Stimulated activated CD4-positive, alpha-beta T cell treated with anti-CD3 and anti-CD28 coated beads, Interleukin-2, amount 100 ng/mL, for 24 hours (primary cell): ENCODE measurements at regions not wholly inside any gene's neighbourhood (a gene's known extent, or its start where the extent isn't known, plus 50 kb on each side); places are given as distances from the start of the nearest gene placed in this dataset.
A peak's percentile ranks its signal among the peaks of the same experiment; 100 is the strongest.
"Not testable (repeated sequence)": the region's sequence is repeated elsewhere in the genome, so short reads cannot be mapped to it uniquely, and the experiment has no call there.

ENCODE experiments used
- DNase-seq, 2 donors: peaks; one replicate each; pipeline ENCODE4 v3.0.0-alpha.2; 2020

DNA sequence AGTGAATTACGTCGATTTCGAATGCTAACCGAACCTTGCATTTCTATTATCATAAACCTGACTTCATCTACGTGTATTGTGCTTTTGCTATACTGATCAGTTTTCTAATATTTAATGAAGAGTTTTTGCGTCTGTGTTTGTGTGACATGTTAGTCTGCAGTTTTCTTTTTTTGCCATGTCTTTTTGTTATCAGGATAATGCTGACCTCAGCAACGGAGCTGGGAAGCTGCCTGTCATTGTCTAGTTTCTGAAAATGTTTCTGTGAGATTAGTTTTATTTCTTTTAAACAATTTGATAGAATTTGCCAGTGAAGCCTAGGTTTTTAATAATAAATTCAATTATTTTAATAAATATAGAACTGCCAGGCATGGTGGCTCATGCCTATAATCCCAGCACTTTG lies 139.3 kb downstream of the LAT start:
- not testable (repeated sequence) for DNase-seq

DNA sequence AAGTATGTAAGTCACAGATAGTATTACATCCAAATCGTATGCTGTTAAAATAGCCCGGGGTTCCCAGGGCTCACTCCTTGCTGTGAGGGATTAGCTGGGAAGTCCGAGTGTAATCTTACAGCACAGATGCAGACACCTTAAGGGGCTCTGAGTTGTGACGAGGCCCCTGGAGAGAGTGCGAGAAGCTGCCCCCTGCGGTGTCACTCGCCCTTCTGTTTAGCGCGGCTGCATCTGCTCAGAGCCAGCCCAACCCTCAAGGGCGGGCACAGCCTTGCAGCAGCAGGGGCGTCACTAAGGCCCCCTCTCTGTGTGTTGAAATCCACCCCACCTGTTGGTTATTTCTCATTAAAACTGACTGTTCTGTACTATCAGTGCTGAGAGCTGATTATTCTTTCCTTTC lies 135.8 kb downstream of the LAT start:
- DNase-seq, result not testable (repeated sequence)

DNA sequence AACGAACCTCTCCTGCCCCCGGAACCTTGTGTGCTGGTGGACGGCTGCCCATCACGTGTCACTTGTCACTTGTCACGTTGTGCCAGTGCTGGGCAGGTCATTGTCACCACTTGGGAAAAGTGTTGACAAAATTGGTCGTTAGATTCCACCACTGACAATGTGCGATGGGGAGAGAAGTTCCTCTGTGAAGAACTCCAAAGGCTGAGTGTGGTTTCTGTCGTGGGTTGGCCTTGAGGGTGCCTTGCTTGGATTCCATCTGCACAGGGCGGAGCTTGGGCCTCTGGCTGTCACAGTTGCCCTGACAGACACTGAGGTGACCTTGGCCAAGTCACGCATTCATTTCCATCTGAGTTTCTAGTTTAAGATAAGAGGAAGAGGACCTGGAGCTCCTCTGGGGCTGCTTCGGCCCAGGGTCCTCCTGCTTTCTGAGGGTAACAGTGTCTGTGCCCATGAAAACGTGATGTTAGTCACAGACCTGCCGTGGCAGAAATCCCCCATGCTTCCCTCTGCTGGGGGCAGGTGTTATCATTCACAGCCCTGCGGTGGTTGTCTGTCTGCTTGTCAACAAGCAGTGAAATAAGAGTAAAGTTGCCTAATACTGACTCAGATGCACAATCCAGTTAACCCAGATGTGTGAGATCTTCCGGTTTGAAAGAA lies 133.6 kb downstream of the LAT start:
- not testable (repeated sequence) for DNase-seq

DNA sequence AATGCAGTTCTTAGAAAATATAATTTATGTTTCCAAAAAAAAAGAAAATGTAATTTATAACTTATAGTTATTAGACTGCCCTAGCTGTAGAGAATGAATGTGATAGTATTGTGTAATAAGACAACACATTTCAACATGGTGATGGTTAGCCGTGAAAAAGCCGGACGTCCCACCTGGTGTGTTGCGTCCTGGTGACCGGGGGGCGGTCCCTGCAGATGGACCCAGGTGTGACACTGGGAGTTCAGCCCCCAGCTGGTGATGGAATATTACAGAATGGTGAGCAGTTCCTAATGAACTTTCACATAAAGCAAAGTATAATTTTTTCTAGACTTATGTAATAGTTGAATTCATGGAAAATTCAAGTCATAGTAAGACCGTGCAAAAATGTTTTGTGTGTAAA lies 132.8 kb downstream of the LAT start:
- DNase-seq, result no peak

DNA sequence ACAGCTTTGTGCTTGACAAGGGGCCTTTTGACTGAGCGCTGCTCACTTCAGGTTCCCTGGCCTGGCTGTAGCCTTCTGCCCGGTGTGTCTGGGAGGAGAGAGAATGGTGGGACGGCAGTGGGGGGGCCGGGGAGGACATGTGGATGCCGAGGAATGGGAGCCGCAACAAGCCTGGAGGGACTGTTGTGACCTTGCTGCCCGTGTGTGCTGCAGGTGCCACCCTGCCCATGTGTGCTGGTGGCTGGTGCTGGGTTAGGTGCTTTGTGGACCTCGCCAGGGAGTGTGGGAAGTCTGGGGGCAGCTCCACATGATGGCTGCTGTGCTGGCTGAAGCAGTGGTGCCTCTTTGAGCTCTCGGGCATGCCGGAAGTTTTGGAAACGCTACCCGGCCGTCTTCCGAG lies 132.1 kb downstream of the LAT start:
- DNase-seq, result no peak

DNA sequence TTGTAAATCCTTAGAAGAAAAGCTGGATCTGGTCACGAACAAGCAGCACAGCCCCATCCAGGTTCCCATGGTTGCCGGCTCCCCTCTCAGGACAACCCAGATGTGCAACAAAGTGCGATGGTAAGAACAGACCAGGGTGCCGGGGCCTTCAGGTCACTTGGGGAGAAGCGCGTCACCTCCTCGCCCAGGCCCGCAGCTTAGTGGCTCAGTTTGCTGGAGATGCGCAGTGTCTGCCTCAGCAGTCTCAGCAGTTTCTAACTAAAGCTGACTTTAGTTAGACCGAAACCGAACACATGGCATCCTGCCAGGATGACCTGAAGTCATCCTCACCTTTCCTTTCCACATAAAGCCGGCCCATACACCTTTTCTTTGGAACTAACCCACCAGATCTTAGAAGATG lies 131.4 kb downstream of the LAT start:
- DNase-seq, result not testable (repeated sequence)

DNA sequence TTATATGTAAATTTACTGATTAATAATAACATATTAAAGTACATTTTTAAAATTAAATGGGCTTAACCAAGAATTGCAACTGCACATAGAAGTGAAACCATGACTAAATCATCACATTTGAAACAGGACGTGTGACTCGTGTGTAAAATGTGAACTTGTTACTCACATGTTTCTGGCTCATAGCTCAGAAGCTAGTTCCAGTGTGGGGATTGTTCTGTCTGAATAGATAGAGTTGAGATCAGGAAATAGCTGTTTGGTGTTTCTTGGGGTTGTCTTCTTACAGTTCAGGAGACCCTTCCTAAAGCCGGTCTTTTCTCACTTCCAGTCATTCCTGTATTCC lies 130.9 kb downstream of the LAT start:
- DNase-seq, result not testable (repeated sequence)

DNA sequence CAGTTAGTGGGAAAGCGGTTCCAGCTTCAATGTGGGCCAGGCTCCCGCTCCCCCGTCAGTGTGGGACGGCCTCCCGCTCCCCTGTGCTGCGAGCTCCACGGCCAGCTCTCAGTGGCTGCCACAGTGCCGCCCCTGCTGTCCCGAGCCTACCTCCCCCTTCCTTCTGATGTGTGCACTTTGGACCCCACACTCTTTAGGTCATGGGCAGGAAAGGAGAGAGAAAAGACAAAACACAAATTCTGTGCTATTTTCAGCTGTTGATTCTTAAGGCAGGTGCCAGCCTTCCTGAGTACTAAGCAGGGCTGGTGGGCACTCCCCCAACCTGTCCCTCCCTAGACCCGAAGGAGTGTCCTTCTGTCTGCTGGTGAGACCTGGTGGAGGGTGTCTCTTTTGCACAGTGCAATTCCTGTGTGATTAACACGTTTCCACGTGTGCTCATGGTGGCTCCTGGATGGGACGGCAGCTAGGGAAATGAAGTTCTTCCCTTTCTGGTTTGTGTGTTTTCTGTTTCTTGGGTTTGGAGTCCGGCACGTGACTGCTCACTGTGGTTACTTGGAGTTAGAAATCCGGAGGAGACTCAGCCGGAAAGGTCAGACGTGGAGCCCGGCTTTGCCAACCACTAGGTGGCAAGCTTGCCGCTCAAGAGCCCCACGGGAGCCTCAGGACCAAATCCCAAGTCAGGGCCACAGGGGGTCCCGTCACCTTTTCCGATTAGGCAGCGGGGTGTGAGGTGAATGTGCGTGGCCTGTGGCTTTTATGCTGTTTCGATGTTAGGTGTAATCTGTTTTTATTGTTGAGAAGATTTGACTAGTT lies 130.3 kb downstream of the LAT start:
- peak; percentile 44 to 58 for DNase-seq

DNA sequence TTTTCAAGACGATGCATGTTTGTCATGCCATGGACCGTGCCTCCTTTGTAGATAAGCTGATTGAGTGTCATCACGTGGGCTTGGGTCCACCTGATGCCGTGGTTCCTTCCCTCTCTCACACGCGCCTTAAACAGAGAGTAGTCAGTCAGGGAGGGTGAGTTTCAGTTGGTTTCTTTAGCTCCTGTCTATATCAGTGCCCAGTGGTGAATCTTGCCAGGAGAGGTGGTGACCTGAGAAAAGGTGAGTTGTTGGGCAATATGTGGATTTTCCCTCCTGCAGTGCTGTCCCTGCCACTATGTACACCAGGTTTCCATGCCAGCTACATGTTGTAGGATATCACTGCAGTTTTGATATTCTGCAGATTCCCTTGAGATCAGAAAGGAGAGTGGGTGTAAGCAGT lies 129.7 kb downstream of the LAT start:
- DNase-seq, result no peak

DNA sequence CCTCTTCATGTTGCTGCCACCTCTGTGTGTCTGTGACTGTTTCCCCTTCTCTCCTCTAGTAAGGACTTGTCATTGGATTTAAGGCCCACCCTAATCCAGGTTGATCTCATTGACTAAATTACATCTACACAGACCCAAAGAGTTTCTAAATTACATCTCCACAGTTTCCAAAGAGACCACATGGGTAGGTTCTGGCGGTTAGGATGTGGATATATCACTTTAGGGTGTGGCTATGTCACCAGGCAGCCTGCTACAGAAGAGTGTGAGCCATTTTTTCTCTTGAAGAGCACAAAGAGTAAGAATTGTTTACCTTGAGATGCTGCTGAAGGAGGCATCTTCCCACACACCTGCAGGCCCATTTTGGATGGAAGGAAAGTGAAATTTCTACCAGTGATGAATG lies 128.6 kb downstream of the LAT start:
- not testable (repeated sequence) for DNase-seq

DNA sequence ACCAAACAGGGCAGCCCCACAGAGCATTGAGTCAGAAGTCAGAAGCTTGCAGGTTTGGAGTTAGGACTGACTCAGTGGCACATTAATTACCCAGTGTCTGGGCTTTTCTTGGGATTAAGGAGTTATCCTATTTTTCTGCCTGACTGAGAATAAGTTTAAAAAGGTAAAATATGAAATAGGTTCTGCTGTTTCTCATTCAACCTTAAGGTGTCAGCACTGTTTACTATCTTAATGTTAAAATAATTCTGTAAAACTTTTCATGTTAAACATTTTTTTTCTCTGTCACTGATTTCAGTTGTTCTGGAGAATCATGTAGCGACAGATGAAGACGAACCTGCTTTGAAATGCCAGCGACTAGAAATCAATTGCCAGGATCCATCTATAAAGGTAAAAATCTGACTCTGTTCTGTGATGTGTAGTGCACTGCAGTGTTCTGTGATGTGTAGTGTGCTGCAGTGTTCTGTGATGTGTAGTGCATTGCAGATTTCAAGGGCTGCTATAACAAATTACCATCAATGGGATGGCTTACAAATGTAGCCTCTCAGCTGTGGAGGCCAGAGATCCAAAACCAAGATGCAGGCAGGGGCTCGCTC lies 128.0 kb downstream of the LAT start:
- no peak for DNase-seq

DNA sequence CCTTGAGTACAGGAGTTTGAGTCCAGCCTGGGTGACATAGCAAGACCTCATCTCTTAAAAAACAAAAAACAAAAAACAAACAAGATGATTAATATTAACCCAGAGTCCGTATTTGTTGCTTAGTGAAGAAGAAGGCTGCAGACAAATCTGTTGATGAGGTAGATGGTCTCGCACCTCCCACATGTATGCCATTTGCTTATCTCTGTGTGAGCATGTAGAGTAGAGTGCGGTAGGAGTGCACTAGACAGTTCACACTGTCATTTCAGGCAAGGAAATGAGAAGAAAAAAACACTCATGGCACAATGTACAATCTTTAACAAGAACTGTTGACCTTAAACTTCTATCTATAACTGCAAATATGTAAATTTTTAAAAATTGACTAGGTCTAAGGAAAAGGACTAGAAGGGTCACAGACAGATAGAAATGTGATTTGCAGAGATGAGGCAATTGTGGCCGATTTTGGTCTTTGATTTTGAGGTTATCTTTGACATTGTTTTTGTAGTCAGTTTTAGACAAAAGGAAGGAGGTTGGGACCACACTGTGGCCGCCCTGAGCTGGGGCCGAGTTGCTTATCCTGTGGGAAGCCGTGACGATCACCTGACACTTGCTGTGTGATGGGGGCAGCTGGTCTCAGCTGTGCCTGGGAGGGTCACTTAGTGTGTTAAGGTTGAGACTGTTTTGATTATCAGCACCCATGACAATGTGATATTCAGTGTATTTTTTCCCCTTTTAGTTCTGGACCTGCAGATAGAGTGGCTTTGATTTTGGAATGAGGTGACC lies 127.2 kb downstream of the LAT start:
- not testable (repeated sequence) for DNase-seq

DNA sequence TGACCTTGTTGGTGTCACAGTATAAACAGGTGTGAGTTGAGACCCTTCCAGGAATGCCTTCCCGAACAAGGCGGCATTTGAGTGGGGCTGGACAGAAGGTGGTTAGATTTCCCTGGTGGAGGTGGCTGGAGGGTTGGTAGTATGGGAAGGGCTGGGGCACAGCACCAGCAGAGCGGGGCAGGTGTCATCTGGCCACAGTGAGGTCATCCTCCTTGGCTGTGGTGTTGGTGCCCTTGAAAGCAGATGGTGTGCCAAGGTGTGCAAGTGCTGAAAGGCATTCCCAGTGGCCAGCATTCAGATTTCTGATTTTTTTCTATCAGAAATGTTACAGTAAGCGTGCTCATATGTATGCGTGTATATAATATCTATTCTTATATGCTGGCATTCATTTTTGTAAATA lies 126.6 kb downstream of the LAT start:
- no peak for DNase-seq

DNA sequence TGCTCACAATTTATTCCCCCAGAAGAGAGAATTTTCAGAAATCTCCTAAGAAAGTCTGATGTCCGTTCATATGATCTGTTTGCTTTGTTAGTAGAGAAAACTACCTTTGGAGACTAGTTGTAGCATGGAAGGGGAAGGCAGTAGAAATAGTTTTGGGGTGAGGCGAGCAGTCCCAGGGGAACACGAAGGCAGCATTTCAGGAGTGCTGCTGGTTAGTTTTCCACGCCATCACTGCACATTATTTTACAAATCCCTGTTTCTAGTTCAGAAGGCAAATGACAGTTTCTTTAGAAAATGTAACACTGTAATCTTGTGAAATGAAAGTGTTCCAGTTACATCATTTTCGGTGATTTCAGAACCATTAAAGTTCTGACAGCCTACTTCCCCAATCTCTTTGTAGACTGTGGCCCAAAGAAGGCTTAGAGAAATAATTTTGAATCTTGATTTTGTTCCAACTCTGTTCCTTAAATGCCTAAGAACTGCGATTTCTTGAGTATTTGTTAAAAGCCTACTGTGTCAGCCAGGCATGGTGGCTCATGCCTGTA lies 123.8 kb downstream of the LAT start:
- not testable (repeated sequence) for DNase-seq

DNA sequence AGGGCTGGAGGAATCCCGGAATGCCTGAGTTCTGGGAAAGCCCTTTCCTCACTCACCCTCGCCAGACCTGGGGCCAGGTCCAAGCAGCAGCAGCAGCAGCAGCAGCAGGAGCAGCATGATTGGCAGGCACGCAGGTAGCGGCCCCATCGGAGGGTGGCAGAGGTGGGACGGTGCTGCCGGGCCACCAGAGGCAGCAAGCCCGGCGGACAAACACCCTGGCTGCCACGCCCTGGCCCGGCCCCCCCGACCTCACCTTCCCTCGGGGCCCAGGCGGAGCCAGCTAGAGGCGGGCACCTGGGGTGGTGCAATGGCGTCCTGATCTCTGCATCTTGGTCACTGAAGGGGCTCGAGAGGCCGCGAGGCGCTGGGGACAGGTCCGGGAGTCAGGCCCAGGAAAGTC lies 122.4 kb downstream of the LAT start:
- DNase-seq, result no peak

DNA sequence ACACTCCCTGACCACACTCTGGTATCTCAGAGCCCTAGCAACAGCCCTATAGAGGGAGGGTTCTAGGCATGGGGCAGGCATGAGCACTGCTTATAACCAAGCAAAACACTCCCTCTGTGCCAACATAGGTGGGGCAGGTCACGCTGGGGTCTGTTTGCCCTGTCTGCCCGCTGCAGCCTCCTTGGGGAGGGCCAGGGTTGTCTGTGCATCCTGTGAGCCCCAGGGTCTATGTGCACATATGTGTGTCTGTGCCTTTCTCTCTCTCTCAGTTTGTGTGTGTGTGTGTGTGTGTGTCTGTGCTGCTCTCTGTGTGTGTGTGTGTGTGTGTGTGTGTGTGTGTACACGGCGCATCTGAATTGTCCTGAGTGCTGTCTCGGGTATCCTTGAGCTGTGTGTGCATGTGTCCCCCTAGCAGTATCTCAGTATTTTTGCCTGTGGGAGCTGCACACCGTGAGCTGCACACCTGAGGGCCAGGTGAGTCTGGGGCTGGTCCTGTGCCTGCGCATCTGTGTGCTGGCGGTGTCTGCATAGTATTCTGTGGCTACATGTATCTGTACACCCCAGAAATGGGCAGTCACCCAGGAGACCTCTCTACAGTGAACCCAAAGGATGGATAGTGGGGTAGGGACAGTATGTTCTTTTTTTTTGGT lies 121.5 kb downstream of the LAT start:
- not testable (repeated sequence) for DNase-seq

DNA sequence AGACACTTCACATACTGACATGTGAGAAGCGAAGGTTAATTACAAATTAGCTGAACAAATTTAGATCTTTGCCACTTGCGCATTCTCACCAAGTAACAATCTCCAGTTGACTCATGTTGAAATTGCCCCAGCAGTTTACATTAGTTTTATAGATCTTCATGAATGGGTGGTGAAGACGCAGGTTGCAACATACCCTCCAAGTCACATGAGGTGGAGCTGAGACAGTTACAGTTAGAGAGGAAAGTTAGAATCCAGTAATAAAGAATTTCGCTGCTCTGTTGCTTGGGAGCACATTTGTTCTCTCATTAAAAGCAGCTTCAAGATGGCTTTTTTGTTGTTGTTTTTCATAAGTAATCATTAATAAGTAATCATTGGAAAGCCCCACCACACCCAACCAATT lies 119.7 kb downstream of the LAT start:
- DNase-seq, result not testable (repeated sequence)

DNA sequence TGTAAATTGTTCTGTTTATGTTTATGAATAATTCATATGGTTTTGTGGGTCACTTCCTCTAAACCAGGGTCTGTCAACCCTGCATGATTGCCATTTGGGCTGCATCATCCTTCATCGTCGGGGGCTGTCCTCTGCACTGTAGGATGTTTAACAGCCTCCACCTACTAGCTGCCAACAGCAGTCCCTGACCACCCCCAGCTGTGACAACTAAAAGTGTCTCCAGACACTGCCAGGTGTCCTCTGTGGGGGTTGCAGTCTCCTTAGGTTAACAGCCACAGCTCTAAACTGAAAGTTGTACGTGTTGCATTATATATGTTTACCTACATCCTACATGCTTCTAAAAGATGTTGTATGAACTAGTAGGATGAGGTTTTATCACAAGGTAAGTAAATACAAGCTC lies 113.1 kb downstream of the LAT start:
- DNase-seq, result not testable (repeated sequence)

DNA sequence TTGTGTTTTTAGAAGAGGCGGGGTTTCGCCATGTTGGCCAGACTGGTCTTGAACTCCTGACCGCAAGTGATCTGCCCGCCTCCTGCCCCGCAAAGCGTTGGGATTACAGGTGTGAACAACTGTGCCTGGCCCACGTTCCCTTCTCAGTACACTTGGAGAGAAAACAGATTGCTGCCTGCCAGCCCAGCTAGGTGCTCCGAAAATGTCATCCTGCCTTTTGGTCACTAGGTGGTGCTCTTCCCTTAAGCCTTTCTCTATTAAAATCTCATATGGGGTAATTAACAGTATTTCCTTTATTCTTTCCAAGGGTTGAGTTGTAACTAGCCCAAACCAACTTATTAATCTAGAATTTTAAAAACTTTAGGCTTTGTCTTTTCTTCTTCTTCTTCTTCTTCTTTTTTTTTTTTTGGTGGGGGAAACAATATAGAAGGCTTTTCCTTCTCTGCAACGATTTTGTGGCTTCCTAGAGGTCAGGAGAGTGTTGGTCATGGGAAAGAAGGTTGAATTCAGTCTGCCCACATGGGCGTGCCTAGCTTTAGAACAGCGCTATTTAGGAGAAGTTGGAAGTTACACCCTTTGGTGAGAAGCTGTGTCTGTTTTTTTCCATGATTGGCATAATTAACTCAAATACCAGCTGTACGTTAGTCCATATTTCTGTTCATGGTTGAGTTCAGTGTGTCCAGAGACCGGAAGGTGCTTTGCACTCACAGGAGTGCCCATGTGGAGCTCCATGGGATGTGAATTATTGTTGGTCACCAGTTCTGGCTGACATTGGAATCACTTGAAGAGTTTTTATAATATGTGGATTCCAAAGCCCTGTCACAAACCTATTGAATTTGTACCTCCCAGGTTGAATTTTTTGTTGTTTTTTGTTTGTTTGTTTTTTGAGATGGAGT lies 110.1 kb downstream of the LAT start:
- not testable (repeated sequence) for DNase-seq

DNA sequence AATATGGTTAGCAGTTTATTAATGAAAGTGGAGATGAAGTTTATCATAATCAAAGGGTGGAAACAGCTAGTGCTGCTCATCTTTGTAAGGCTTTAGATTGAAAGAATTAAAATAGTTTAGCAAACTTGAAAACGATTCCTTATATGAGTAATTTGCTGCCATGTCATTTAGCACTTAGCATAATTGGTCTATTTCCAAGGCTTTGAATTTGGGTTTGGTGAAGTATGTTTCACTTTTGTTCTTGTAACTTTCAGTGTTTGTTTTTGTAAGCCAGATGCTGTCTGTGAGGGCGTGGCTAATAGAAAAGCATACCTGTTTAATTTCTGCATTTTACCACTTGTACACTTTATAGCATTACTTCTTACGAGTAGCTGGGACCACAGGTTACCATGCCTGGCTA lies 109.5 kb downstream of the LAT start:
- not testable (repeated sequence) for DNase-seq

DNA sequence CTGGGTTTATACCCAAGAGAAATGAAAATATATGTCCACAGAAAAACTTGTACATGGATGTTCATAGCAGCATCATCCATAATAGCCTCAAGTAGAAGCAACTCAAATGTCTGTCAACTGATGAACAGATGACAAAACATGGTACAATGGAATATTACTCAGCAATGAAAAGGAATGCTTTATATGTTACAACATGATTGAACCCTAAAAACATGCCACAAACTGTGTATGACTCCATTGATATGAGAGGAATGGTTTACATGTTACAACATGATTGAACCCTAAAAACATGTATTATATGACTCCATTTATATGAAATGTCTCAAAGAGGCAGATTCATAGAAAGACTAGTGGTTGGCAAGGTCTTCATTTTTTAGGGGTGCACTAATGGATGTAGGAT lies 104.8 kb downstream of the LAT start:
- DNase-seq, result not testable (repeated sequence)
